Heart left ventricle (tissue), 16 donors: ENCODE measurements at regions not wholly inside any gene's neighbourhood (a gene's known extent, or its start where the extent isn't known, plus 50 kb on each side); places are given as distances from the start of the nearest gene placed in this dataset.

Experiments
- ATAC-seq, 4 donors: fragments of 200-7000 bp; cut with Tn5 transposase; one replicate each; pipeline ENCODE4 v1.9.1; 2020 to 2022; ENCODE audit warnings: moderate library complexity in 4 of 4, mild to moderate bottlenecking in 3 of 4, moderate number of reproducible peaks in 1 of 4
- DNase-seq, 5 donors: peaks; one replicate each; pipeline ENCODE4 v3.0.0-alpha.2; 2020
- H3K27ac ChIP-seq, 12 donors: fragments of 200-600 bp; sonication (generic) in 4 of 12; one replicate each; pipeline versions ENCODE4 v1.5.0 to v1.8.0; 2016 to 2022; ENCODE audit warnings: mild to moderate bottlenecking in 2 of 12
- H3K27me3 ChIP-seq, 9 donors: fragments of 200-600 bp; sonication (generic) in 2 of 9; one replicate each; pipeline versions ENCODE4 v1.5.1 to v1.8.0; 2016 to 2022; ENCODE audit warnings: mild to moderate bottlenecking in 3 of 9
- H3K36me3 ChIP-seq, 9 donors: fragments of 200-600 bp; sonication (generic) in 2 of 9; one replicate each; pipeline versions ENCODE4 v1.5.0 to v1.8.0; 2018 to 2022; ENCODE audit warnings: mild to moderate bottlenecking in 2 of 9
- H3K4me1 ChIP-seq, 12 donors: fragments of 200-600 bp; sonication (generic) in 4 of 12; one replicate each; pipeline versions ENCODE4 v1.5.0 to v1.8.0; 2016 to 2022; ENCODE audit warnings: mild to moderate bottlenecking in 3 of 12
- H3K4me3 ChIP-seq, 12 donors: fragments of 200-600 bp; sonication (generic) in 4 of 12; one replicate each; pipeline versions ENCODE4 v1.5.0 to v1.8.0; 2017 to 2022; ENCODE audit warnings: mild to moderate bottlenecking in 9 of 12, moderate library complexity in 4 of 12
- H3K9me3 ChIP-seq, 12 donors: fragments of 200-600 bp; sonication (generic) in 4 of 12; one replicate each; pipeline versions ENCODE4 v1.5.0 to v1.8.0; 2016 to 2022; ENCODE audit warnings: mild to moderate bottlenecking in 1 of 12
- POLR2A ChIP-seq, 2 donors: fragments of 450-650 bp; IDR thresholded peaks; one replicate each; pipeline ENCODE4 v1.6.1; 2017; ENCODE audit warnings: antibody characterized with exemption in 2 of 2, mild to moderate bottlenecking in 2 of 2, moderate library complexity in 2 of 2
- WGBS, 4 donors: extraction: QIAGEN DNeasy Blood & Tissue Kit in 2 of 4; methylation state at CpG; one replicate each; pipeline versions ENCODE4 v1.1.5 to v1.1.7; 2013 to 2018; 5-methylcytosine and 5-hydroxymethylcytosine counted together
- intact Hi-C, 10 donors: fragments of 100-400 bp; cut with DNase I; formaldehyde crosslinking; loops; one replicate each; pipeline versions ENCODE4 v1.11.1 to v1.14.2; 2022
- TF ChIP-seq, protein P1 (sequence below), 12 donors: fragments of 200-600 bp; sonication (generic) in 4 of 12; IDR thresholded peaks; one replicate each; pipeline versions ENCODE4 v1.5.0 to v1.8.0; 2018 to 2022; ENCODE audit warnings: antibody characterized with exemption in 12 of 12, mild to moderate bottlenecking in 5 of 12
- donor health status: ischemic (EF 13 %, LVEDD 7.1; RV severe dilation, severe dysfunction).
- donor health status: healthy with polysubstance abuse.
- donor health status: DM: no; HTN: yes; CAD: no.
- donor health status: DM: no; HTN: no; CAD: no.
- donor health status: ischemic (EF 25% LVEDD 6.9; RV normal size, moderate dysfunction).
- donor health status: ischemic (EF 25% LVEDD 5.7; RV mildly dilated, moderate dysfunction).
- donor health status: healthy.
- donor health status: DM: yes; HTN: yes; CAD: no.
- donor health status: ischemic (EF 35%, LVEDD 5.7; RV mildly dilated, moderate dysfunction).
- donor health status: nonischemic (EF 11% LVEDD 7.7; RV severe dilation, severe dysfunction).
- donor health status: DM: yes; HTN: yes; CAD: no.
- donor health status: PGD.
- donor health status: ischemic (EF 29% LVEDD 5.4; RV normal size, mild dysfunction).
- donor health status: nonischemic (EF 23%, LVEDD 6.1; RV moderate dilation, normal function).

DNA sequence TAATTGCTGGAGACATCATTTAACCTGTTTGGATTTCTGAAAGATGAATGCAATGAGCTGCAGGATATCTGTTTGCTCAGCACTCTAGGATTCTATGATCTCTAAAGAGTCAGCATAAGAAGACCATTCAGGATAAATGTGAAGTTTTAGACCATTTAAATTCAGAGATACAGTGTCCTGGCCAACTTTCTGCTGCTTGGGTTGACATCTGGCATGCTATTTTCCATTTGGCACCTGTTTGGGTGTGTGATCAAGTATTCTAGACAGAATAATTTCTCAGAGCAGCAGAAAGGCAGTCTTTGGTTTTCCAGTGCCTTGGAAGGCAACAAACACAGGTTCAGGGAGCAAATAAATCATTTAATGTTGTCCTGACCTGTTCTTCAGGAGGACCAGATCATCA, 144.8 kb upstream of the NDUFV2 start:
- TF ChIP-seq, protein P1, sequence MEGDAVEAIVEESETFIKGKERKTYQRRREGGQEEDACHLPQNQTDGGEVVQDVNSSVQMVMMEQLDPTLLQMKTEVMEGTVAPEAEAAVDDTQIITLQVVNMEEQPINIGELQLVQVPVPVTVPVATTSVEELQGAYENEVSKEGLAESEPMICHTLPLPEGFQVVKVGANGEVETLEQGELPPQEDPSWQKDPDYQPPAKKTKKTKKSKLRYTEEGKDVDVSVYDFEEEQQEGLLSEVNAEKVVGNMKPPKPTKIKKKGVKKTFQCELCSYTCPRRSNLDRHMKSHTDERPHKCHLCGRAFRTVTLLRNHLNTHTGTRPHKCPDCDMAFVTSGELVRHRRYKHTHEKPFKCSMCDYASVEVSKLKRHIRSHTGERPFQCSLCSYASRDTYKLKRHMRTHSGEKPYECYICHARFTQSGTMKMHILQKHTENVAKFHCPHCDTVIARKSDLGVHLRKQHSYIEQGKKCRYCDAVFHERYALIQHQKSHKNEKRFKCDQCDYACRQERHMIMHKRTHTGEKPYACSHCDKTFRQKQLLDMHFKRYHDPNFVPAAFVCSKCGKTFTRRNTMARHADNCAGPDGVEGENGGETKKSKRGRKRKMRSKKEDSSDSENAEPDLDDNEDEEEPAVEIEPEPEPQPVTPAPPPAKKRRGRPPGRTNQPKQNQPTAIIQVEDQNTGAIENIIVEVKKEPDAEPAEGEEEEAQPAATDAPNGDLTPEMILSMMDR (IDR thresholded peaks at IDR 0.05): no peak
- TF ChIP-seq POLR2A (IDR thresholded peaks at IDR 0.05): no peak
- H3K36me3 ChIP-seq: no peaks in the 10 kb centered on the region
- no peak for ATAC-seq
- intact Hi-C loops: loop anchor here in 1 of 10 donors (10.0 kb wide), 1 partner anchor 83 kb away; no protein-coding TSS in a partner anchor
- no peak overlapping the region for H3K27ac ChIP-seq
- no peaks in the 10 kb centered on the region for H3K4me1 ChIP-seq
- H3K27me3 ChIP-seq: peaks cover 0 to 7% (median 0%) of the 10 kb centered on the region in 9 donors
- peaks cover 0 to 3% (median 0%) of the 10 kb centered on the region in 12 donors for H3K9me3 ChIP-seq
- DNase-seq: no peak
- no peak overlapping the region for H3K4me3 ChIP-seq

DNA sequence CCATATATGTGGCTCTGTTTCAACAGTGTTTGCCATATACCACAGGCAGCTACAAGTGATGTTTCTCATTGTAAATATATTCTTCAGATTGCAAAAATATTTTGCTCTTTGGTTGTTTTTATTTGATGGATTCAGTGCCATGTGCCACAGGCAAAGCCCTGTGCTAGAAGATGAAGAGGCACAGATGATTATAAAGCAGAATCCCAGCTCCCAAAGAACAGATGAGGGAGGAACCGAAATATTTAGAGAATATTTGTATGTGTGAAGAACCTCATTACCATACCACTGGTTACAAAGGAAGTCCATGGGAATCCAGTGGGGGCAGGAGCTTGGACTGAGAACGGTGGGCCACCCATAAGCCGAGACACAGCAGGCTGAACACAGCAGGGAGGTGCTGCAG, 143.8 kb upstream of the NDUFV2 start:
- peaks cover 0 to 1% (median 0%) of the 10 kb centered on the region in 12 donors for H3K9me3 ChIP-seq
- no peaks in the 10 kb centered on the region for H3K36me3 ChIP-seq
- intact Hi-C loops: loop anchor here in 1 of 10 donors (10.0 kb wide), 1 partner anchor 84 kb away; no protein-coding TSS in a partner anchor
- ATAC-seq (no peak), DNase-seq (no peak)
- WGBS, 4 donors: 75 to 86% (median 80%) methylated on average over 3 of the region's 3 CpGs
- no peak overlapping the region for H3K4me3 ChIP-seq
- no peak for TF ChIP-seq POLR2A (IDR thresholded peaks at IDR 0.05)
- no peak overlapping the region for H3K27ac ChIP-seq
- peaks cover 0 to 7% (median 0%) of the 10 kb centered on the region in 9 donors for H3K27me3 ChIP-seq
- no peaks in the 10 kb centered on the region for H3K4me1 ChIP-seq

DNA sequence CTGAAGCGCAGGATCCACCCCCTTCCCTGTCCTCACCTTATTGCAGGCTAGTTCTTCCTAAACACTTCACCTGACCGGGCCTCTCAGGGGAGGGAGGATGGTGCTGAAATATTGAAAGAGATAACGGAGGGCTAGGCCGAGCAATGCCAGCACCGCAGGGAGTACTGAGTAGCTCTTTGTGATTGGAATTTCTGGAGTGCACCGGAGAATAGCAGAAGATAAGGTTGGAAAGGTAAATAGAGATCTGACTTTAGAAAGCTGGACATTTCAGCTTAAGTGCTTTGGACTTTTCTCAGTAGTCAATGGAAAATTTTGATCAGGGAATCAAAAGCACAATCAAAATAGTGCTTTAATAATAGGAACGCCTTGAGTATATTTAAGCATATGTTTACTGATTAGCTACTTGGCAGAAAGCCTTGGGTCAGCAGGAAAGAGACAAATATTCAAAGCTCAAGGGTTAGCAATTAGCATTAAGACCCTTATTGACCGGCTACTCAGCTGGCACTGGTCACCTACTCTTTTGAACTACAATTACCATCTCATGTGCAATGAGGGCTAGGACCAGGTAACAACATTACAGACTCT, 142.9 kb upstream of the NDUFV2 start:
- Histone ChIP-seq H3K9me3 (no peaks in the 10 kb centered on the region), H3K36me3 (no peaks in the 10 kb centered on the region), H3K4me1 (no peaks in the 10 kb centered on the region), H3K4me3 (no peak overlapping the region), H3K27me3 (peaks cover 0 to 7% (median 0%) of the 10 kb centered on the region in 9 donors), H3K27ac (no peak overlapping the region)
- ATAC-seq (no peak), DNase-seq (no peak)
- intact Hi-C loops: loop anchor here in 1 of 10 donors (10.0 kb wide), 1 partner anchor 85 kb away; no protein-coding TSS in a partner anchor
- TF ChIP-seq, protein P1 (IDR thresholded peaks at IDR 0.05): no peak
- TF ChIP-seq POLR2A (IDR thresholded peaks at IDR 0.05): no peak
- 24 to 37% (median 31%) methylated on average over 8 of the region's 8 CpGs for WGBS, 4 donors

DNA sequence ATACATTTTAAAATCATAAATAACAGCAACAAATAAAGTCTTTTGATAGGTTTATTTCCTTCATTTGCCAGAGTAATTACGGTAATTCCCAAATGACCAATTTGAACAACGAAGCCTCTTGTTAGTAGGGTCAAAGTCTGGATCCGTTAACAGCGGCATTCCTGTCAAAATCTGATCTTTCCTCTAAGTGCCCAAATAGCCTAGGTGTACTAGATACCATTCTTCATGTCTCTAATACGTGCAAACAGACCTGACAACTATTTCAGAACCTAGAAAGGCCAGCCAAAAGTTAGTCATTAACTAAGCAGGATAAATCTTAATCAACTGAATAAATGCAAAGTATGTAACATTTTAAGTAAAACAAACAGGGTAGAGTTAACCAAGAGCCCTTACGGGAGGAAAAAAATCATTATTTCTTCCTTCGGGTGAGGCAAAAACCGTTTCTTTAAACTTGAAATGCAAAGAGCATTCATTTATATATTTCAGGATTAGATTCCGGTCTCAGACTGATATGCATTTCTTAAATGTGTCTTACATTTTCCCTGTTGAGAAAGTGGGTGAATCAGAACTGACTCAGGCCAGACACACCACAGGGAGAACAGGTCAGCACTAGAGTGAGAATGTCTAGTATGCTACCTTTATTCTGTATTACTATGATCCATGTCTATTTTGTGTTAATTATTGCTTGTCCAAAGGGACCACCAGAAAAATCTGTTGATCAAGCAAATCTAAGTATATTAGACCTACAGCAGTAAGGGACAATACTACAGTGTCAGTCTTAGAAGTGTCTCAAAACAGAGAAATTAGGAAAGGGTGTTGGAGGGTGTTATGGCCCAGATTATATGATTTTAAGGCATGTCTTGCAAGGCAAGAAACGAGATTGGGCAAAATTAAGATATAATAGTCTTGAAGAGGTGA, 141.5 kb upstream of the NDUFV2 start:
- H3K4me1 ChIP-seq: no peaks in the 10 kb centered on the region
- ATAC-seq (no peak), DNase-seq (no peak)
- WGBS, 4 donors: 83 to 86% (median 84%) methylated on average over 10 of the region's 10 CpGs
- H3K9me3 ChIP-seq: no peaks in the 10 kb centered on the region
- intact Hi-C loops: no loop called here
- no peaks in the 10 kb centered on the region for H3K36me3 ChIP-seq
- H3K27ac ChIP-seq: no peak overlapping the region
- H3K27me3 ChIP-seq: peaks cover 0 to 9% (median 0%) of the 10 kb centered on the region in 9 donors
- no peak overlapping the region for H3K4me3 ChIP-seq
- TF ChIP-seq POLR2A (IDR thresholded peaks at IDR 0.05): no peak
- TF ChIP-seq, protein P1 (IDR thresholded peaks at IDR 0.05): no peak
